Liver (tissue), 7 donors: ENCODE measurements at regions not wholly inside any gene's neighbourhood (a gene's known extent, or its start where the extent isn't known, plus 50 kb on each side); places are given as distances from the start of the nearest gene placed in this dataset.

Experiments used
- DNase-seq: peaks from one replicate; pipeline ENCODE4 v3.0.0-alpha.2; 2017; ENCODE audit warnings: low spot score
- H3K27ac ChIP-seq, 2 donors: one replicate each; pipeline ENCODE4 v1.7.0; 2013; ENCODE audit warnings: inconsistent platforms in 2 of 2, low read length in 2 of 2, control low read depth in 1 of 2, low read depth in 1 of 2, mild to moderate bottlenecking in 1 of 2
- H3K27me3 ChIP-seq, 4 donors: one replicate each; pipeline versions ENCODE4 v1.6.1 to v1.7.0; 2013; ENCODE audit warnings: low read length in 3 of 4, inconsistent platforms in 1 of 4, mild to moderate bottlenecking in 1 of 4, moderate library complexity in 1 of 4; ENCODE audit not compliant: control insufficient read depth in 4 of 4, insufficient read depth in 4 of 4
- H3K36me3 ChIP-seq, 4 donors: one replicate each; pipeline versions ENCODE4 v1.6.1 to v1.7.0; 2013; ENCODE audit warnings: low read length in 3 of 4, mild to moderate bottlenecking in 3 of 4, low read depth in 1 of 4, moderate library complexity in 1 of 4; ENCODE audit not compliant: control insufficient read depth in 4 of 4, insufficient read depth in 3 of 4
- H3K4me1 ChIP-seq, 4 donors: one replicate each; pipeline versions ENCODE4 v1.6.1 to v1.7.0; 2013; ENCODE audit warnings: low read length in 3 of 4, mild to moderate bottlenecking in 3 of 4, moderate library complexity in 1 of 4; ENCODE audit not compliant: control insufficient read depth in 4 of 4, insufficient read depth in 4 of 4
- H3K4me3 ChIP-seq, 3 donors: one replicate each; pipeline versions ENCODE4 v1.6.1 to v1.7.0; 2013; ENCODE audit warnings: low read length in 3 of 3, control low read depth in 1 of 3, low read depth in 1 of 3, mild to moderate bottlenecking in 1 of 3
- H3K9ac ChIP-seq, 2 donors: one replicate each; pipeline ENCODE4 v1.7.0; 2013; ENCODE audit warnings: low read length in 2 of 2, mild to moderate bottlenecking in 2 of 2, moderate library complexity in 2 of 2, control low read depth in 1 of 2, low read depth in 1 of 2
- H3K9me3 ChIP-seq, 4 donors: one replicate each; pipeline versions ENCODE4 v1.6.1 to v1.7.0; 2013; ENCODE audit warnings: low read length in 3 of 4; ENCODE audit not compliant: control insufficient read depth in 4 of 4
- ATF3 ChIP-seq: IDR thresholded peaks from 2 replicates; pipeline ENCODE4 v1.6.1; 2016; ENCODE audit warnings: antibody characterized with exemption
- CTCF ChIP-seq: fragments of 150-350 bp; IDR thresholded peaks from 2 replicates; pipeline ENCODE4 v1.5.1; 2017; ENCODE audit warnings: improper control_type of control experiment, low read depth, low read length; ENCODE audit not compliant: missing input control
- EGR1 ChIP-seq, 2 donors: IDR thresholded peaks; 2 replicates each; pipeline ENCODE4 v1.6.1; 2016 to 2018; ENCODE audit warnings: antibody characterized with exemption in 2 of 2, low read depth in 2 of 2
- FOXA1 ChIP-seq: IDR thresholded peaks from 2 replicates; pipeline ENCODE4 v1.6.1; 2016; ENCODE audit warnings: antibody characterized with exemption
- FOXA2 ChIP-seq: IDR thresholded peaks from 2 replicates; pipeline ENCODE4 v1.6.1; 2016; ENCODE audit warnings: antibody characterized with exemption
- GABPA ChIP-seq, 2 donors: IDR thresholded peaks in 1 of 2; conservative IDR thresholded peaks in 1 of 2; 2 replicates each; pipeline ENCODE4 v1.6.1; 2016; ENCODE audit warnings: antibody characterized with exemption in 2 of 2, mild to moderate bottlenecking in 1 of 2, moderate library complexity in 1 of 2
- HNF4A ChIP-seq, 2 donors: conservative IDR thresholded peaks; 2 replicates each; pipeline ENCODE4 v1.6.1; 2016; ENCODE audit warnings: antibody characterized with exemption in 2 of 2, mild to moderate bottlenecking in 2 of 2
- HNF4G ChIP-seq: IDR thresholded peaks from 2 replicates; pipeline ENCODE4 v1.6.1; 2016; ENCODE audit warnings: antibody characterized with exemption
- JUND ChIP-seq, 2 donors: IDR thresholded peaks; 2 replicates each; pipeline ENCODE4 v1.6.1; 2016; ENCODE audit warnings: antibody characterized with exemption in 2 of 2
- MAX ChIP-seq: IDR thresholded peaks from 2 replicates; pipeline ENCODE4 v1.6.1; 2016; ENCODE audit warnings: antibody characterized with exemption
- NR2F2 ChIP-seq: IDR thresholded peaks from 2 replicates; pipeline ENCODE4 v1.6.1; 2016; ENCODE audit warnings: antibody characterized with exemption
- RAD21 ChIP-seq, 2 donors: IDR thresholded peaks; 2 replicates each; pipeline ENCODE4 v1.6.1; 2016; ENCODE audit warnings: antibody characterized with exemption in 2 of 2, mild to moderate bottlenecking in 2 of 2
- REST ChIP-seq: IDR thresholded peaks from 2 replicates; pipeline ENCODE4 v1.6.1; 2016; ENCODE audit warnings: antibody characterized with exemption, mild to moderate bottlenecking
- RXRA ChIP-seq, 2 donors: IDR thresholded peaks; 2 replicates each; pipeline ENCODE4 v1.6.1; 2017 to 2018; ENCODE audit warnings: antibody characterized with exemption in 2 of 2, mild to moderate bottlenecking in 1 of 2
- SP1 ChIP-seq: IDR thresholded peaks from 2 replicates; pipeline ENCODE4 v1.6.1; 2018; ENCODE audit warnings: antibody characterized with exemption, mild to moderate bottlenecking
- YY1 ChIP-seq: IDR thresholded peaks from 2 replicates; pipeline ENCODE4 v1.6.1; 2016; ENCODE audit warnings: antibody characterized with exemption, mild to moderate bottlenecking
- ZBTB33 ChIP-seq: IDR thresholded peaks from 2 replicates; pipeline ENCODE4 v1.6.1; 2016; ENCODE audit warnings: antibody characterized with exemption
- donor health status: healthy.
- donor health status: healthy.
- donor health status: healthy.
- donor health status: healthy.

- Histone ChIP-seq H3K9me3 (no peaks in the 10 kb centered on the region), H3K27ac (no peak overlapping the region), H3K27me3 (no peaks in the 10 kb centered on the region), H3K9ac (no peak overlapping the region), H3K4me3 (no peak overlapping the region), H3K4me1 (no peaks in the 10 kb centered on the region), H3K36me3 (no peaks in the 10 kb centered on the region)
- no peak for TF ChIP-seq RXRA (IDR thresholded peaks at IDR 0.05)
- no peak for TF ChIP-seq SP1
- TF ChIP-seq EGR1 (IDR thresholded peaks at IDR 0.05; ENCODE audit: low read depth in 2 of 2) = no peak
- no peak for TF ChIP-seq ATF3
- TF ChIP-seq REST = no peak
- TF ChIP-seq NR2F2 = no peak
- no peak for TF ChIP-seq MAX
- TF ChIP-seq CTCF = no peak
- TF ChIP-seq FOXA2 = no peak
- no peak for TF ChIP-seq FOXA1
- no peak for TF ChIP-seq JUND (IDR thresholded peaks at IDR 0.05)
- TF ChIP-seq ZBTB33 = no peak
- TF ChIP-seq HNF4G = no peak
- TF ChIP-seq YY1 = no peak
- TF ChIP-seq RAD21 (IDR thresholded peaks at IDR 0.05) = no peak
- TF ChIP-seq HNF4A (conservative IDR thresholded peaks at IDR 0.05) = no peak
- no peak for TF ChIP-seq GABPA (IDR thresholded peaks at IDR 0.05 in 1 of 2, conservative IDR thresholded peaks at IDR 0.05 in 1 of 2)
- DNase-seq = no peak
Observed at GRCh38 chr9:28456861-28457260, 883.6 kb upstream of the C9orf72 start.
